ACHN (cell line): ENCODE measurements at regions not wholly inside any gene's neighbourhood (a gene's known extent, or its start where the extent isn't known, plus 50 kb on each side); places are given as distances from the start of the nearest gene placed in this dataset.
"Not testable (repeated sequence)": the region's sequence is repeated elsewhere in the genome, so short reads cannot be mapped to it uniquely, and the experiment has no call there.

Experiments used
- DNase-seq: peaks from one replicate; pipeline ENCODE4 v3.0.0-alpha.2; 2015
- in situ Hi-C: cut with HindIII; loops from 2 replicates; pipeline ENCODE4 v1.10.0; 2017; ENCODE audit warnings: low sequenced_read_pairs, low pct_ligation_motif_present, low pct_unique_long_range_greater_than_20kb

DNA sequence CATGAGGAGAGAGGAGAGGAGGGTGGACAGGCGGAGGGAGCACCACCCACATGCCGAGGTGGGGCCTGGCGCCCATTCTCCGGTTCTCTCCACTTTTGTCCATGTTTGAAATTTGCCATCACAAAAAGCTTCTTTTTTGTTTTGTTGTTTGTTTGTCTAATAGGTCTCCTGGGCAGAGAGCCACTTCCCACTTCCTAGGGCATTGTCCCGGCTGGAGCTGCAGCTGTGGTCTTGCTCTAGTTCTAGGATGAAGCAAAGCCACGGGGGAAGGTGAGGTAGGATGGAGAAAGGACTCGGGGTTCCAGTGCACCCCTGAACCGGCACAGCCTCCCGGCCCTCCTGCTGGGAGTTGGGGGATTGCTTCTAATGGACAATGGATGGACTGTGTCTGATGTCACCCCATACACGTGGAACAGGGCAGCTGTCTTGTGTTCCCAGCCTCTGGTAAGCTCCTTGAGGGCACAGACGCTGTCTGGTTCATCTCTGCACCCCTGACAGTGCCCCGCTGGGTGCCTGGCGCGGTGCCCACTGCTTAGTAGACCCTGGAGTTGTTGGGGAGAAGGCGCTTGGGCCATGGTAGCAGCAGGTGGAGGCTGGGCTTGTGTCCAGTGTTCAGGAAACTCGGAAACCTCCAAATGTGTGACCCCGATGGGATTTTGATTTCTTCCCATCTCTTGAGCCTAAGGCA, 278.4 kb downstream of the NDUFA10 start:
- in situ Hi-C loops, result no loop called here
- DNase-seq, result no peak

DNA sequence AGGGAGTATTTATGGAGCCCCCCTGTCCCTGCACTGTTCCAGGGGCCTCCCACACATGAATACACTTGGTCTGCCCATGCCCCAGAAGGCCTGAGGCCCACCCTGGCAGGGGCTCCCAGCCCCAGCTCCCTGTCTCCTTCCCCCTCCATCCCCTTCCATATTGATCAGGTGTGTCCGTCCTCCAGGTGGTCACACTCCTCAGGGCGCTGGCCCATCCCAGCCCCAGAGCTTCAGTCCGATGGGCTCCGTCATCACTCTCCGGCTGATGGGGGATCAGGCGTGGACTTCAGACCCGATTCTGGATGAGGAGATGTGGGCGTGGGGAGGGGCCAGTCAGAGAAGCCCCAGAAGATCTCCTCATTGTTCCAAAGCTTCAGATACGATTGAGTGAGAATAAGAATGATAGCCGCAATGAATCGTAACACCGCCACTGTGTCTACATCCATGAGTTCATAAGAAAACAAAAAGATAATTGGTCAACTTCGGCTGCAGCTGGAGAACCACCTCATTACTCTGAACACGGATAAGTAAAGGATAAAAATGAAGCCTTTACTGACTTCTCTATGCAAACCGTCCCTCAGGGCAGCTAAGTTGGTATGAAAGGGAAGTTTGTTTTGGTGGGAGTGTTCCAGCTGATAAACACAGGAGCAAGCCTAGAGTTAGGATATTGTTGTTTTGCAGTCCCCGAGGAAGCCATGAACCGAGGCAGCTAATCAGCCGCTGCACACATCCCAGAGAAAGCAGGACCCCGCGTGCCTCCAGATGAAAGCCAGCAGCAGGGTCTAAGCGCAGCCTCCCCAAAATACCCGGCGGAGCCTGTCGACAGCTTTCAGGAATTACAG, 279.5 kb downstream of the NDUFA10 start:
- in situ Hi-C loops, result no loop called here
- DNase-seq, result no peak

DNA sequence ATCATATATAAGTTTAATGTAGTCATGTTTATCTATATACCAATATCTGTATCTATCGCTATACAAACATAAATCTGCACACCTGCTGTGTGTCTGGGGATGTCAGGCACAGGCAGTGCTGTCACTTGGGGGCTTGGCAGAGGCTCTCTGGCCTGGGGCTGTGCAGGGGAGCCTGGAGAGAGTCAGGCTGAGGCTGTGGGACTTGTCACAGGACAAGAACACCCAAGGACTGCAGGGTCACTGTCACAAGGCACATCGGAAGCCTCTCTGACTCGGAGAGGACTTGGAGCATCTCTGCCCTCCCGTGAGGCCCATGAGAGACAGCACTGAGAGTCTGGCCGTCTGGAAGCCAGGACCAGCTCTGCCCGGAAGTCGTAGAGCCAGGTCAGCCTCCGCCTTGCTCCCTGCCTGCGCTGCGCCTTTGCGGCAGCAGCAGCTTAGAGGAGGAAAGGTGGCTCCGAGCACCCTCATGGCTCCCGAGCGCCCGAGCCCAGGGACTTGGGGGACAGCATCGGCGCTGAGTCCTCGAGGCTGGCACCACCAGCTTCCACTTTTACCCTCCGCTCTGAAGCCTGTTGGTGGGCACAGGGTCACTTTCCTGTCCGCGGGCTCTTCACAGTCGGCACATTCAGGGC, 280.3 kb downstream of the NDUFA10 start:
- in situ Hi-C loops, result no loop called here
- no peak for DNase-seq

DNA sequence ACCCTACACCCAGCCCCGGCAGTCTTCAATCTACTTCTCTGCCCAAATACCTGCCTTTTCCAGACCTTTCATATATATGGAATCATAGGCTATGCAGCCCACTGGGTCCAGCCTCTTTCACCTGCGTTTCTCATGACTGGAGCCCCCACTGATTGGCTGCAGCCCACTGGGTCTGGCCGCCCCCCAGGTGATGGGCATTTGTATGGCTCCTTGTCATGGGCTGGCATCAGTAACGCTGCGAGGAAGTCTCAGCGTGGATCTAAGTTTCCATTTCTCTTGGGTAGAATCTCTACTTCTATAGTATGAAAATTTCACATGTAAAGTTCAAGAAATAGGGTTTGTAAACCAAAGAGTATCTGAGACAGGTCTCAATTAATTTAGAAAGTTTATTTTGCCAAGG, 281.9 kb downstream of the NDUFA10 start:
- in situ Hi-C loops, result no loop called here
- no peak for DNase-seq

DNA sequence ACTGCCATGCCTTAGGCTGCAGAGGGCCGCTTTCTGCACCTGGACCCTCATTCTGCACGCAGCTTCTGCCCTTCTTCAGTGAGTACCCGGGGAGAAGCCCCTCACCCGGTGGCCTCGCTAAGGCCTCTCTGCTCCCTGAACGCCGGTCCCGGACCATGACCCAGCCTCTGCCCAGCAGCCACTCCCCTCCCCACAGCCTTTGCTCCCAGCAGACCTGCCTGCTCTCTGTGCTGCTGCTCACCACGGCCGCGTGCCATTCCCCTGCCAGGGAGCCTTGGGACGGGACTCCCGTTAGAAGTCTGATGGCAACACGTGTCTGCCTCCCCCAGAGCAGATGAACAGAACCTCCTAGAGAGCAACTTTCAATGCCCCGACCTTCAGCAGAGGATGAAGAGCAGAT, 282.8 kb downstream of the NDUFA10 start:
- in situ Hi-C loops, result no loop called here
- no peak for DNase-seq

DNA sequence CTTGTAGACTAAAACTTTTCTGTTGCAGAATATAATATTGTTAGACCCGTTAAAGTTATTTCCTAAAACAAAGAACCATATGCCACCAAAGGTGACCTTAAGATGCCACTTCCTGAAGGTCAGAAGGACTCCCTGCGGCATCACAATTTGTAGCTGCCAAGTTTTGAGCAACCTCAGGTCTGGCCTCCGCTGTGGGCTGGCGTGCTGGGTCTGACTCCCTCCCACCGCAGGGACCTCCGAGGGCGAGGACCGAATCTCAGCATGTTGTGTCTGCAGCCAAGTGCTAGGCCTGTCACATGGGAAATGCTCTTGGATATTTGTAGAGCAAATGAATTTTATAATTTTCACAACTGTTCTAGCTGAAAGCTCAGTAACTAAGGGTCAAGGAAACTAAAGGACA, 285.9 kb downstream of the NDUFA10 start:
- in situ Hi-C loops, result no loop called here
- no peak for DNase-seq

DNA sequence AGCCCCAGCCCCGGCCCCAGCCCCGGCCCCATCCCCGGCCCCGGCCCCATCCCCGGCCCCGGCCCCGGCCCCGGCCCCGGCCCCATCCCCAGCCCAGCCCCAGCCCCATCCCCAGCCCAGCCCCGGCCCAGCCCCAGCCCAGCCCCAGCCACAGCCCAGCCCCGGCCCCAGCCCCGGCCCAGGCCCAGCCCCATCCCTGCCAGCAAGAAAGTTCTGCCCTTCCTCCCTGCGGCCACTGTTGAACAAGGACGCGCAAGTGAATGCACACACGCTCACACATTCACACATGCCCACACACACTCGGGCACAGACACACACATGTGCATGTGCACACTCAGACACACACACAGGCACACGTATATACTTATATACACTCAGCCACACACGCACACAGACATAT, 287.0 kb downstream of the NDUFA10 start:
- DNase-seq, result no peak
- in situ Hi-C loops, result no loop called here

DNA sequence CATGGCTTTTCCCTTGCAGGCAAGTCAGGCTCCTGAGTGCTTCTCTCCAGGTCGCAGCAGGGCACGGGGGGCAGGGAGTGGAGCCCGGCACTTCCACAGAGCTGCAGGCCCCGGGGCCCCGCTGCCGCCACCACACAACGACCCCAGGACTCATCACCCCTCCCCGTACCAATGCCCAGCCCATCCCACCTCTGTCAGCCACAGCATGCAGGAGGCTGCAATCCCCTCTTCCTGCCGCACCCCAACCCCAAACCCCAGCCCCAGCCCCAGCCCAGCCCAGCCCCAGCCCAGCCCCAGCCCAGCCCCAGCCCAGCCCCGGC, 288.0 kb downstream of the NDUFA10 start:
- in situ Hi-C loops, result no loop called here
- no peak for DNase-seq

DNA sequence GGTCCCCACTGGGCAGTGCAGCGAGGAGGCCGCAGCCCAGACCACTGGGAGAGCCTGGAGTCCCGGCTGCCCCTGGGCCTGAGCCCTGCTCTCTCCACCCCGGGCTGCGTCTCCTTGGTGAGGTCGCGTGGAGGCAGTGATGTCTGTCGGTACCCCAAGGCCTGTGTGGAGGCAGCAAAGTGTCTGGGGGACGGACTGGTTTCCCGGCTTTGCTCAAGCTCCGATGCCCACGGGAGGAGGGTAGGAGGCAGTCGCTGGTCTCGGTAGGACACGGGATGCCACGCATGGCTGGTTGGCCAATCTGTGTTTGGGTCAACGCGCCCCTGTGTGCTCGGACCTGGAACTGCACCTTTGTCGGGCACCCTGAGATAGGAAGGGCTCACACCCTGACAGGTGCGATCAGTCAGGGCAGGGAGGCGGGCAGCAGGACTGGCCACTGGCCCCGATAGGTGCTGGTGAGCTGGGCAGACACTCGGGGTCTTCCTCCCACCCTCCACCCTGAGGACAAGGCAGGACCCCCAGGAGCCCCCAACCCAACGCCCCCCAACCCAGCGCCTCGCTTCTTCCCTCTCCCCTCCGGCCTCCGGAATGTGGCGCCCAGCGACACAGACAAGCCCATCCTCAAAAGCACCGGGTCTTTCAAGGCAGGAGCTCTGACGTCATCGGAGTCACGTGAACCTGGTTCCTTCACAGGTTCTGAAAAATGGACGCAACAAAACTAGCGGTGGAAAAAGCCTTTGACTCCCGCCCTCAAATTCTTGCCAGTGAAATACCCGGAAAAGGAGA, 288.6 kb downstream of the NDUFA10 start:
- DNase-seq, result no peak
- in situ Hi-C loops, result no loop called here

DNA sequence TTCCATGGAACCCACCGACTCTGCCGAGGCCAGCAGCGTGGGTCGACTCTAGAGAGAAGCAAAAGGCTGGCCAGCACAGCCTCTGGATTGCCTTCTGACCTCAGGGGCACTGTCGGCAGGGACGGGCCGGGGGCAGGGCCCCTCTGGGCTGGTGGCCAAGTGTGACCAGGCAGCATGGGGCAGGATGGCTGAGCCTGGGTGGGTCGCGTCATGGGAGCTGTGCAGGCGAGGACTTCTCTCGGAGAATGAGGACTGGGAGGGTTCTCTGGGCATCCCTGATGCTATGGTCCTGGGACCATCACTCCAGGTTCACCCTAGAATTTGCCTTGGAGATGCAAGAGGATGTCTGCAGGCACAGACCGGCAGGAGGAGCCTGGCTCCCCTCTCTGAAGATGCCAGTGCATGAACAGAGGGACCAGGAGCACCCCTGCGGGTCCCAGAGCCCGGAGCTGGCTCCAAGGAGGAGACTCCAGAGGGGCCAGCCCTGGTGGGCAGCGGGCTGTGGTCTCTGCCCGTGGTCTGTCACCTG, 289.2 kb downstream of the NDUFA10 start:
- in situ Hi-C loops, result no loop called here
- DNase-seq, result no peak

DNA sequence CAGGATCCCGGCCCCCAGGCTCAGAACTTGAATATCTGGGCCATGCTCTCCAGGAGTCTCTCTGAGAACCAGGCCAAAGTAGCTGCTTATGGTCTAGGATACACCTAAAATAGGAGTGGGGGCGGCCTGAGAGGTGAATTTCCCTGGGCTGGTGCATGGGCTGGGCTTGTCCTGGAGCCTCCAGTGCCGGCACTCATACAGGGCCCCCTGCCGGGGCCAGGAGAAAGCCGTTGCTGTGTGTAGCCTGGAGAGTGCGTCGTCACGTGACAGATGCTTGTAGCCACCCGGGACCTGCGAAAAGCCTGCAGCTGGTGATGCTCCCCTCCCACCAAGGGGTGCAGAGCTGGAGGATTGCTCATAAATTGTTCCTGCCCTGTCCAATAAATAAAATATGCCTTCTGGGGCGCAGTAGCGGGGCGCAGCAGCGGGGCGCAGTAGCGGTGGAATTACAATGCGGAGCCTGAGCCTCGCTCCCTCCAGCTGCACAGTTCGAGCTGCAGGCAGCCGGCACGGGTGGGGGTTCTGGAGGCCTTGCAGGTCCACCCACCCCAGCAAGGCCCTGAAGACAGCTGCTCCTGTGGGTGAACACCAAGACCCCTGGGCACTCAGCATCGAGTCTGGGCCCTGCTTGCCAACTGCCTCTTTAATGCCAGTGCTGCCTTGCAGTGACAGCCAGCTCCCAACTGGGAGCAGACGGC, 289.9 kb downstream of the NDUFA10 start:
- no peak for DNase-seq
- in situ Hi-C loops, result no loop called here

DNA sequence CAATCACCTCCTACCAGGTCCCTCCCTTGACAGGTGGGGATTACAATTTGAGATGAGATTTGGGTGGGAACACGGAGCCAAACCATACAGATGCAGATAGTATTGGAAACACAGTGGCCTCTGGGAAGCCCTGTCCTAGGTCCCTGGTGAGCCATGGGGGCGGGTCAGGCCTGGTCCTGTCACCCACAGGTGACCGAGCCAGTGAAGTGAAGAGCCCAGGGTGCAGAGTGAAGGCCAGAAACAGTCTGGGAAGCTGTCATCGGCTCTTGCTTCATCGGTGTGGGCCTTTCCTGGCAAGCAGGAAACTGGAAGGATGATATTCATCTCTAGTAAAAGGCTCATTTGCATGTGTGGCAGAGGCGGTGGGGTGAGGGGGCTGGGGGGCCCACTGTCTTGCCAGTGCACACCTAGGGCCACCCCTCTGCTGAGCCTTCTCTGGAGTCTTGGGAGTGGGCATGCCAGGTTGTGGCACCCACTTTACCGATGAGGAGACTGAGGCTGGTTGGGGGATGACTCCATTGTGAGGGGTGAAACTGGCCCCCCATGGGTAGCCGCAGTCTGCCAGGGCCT, 290.6 kb downstream of the NDUFA10 start:
- DNase-seq, result no peak
- in situ Hi-C loops, result no loop called here

DNA sequence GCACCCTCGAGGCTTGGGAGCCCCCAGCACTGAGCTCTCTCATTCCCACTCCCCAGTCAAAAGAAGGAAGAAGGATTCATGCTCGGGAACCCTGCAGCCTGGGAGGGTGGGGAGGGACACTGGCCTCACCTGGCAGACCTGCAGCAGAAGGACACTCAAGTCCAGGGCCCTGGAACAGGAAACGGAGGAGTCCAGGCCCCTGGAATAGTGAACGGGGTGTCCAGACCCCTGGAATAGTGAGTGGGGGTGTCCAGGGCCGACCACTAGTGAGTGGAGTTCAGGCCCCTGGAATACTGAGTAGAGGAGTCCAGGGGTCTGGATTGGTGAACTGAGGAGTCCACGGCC, 292.5 kb downstream of the NDUFA10 start:
- in situ Hi-C loops, result no loop called here
- no peak for DNase-seq

DNA sequence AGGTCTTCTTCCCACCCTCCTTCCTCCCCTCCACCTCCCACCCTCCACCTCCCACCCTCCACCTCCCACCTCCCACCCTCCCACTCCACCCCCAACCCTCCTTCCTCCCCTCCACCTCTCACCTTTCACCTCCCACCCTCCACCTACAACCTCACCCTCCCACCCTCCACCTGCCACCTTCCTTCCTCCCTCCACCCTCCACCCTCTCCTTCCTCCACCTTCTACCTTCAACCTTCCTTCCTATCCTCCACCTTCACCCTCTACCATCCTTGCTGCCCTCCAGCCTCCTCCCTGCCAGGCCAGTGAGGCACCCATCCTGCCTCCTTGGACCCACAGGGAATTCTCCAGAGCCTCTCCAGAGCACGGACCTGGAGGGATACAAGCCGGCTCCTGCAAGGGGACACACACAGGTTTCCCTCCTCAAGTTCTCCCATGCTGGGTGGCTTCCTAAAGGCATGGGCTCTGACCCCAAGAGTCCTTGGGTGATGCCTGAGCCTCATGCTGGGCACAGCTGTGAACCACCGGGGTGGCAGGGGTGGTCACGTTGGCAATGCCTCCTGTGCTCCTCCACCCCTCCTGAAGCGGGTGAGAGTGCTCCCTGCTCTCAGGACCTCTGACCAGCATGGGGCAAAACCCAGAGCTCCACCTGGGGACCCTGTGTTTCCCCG, 293.0 kb downstream of the NDUFA10 start:
- DNase-seq, result no peak
- in situ Hi-C loops, result no loop called here

DNA sequence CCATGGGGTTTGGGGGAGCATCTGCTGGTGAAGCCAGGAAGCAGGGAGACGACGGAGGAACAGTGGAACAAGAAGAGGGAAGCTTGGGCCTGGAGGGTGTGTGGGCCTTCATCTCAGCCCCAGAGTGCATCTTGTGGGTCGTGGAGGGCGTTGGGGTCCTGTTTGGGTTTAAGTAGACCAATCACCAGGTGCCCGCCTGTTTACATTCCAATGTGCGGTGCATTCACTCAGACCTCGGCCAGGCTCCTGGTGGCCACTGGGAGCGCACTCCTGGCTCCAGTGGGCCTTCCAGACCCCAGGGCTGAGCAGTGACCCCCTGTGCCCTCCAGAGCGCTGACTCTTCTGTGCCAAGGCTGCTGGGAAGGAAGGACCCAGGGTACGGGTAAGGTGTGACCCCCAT, 293.7 kb downstream of the NDUFA10 start:
- no peak for DNase-seq
- in situ Hi-C loops, result no loop called here

DNA sequence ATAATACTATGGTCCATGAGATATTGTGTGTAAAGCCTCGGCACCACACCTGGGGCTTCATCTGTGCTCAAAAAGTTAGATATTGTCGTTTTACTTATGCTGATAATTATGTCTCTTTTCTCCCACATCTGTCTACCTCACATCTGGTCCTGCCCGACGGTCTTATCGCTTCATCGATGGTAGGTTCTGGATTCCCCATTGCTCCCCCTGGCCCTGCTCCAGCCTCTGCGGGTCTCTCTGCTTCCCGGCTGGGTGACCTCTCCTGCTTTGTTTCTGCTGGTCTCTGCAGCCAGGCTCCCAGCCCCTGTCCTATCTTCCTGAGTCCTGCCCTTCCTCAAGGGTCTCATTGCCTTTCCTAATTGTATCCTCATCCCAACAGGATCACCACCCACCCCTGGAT, 294.2 kb downstream of the NDUFA10 start:
- DNase-seq, result no peak
- in situ Hi-C loops, result no loop called here

DNA sequence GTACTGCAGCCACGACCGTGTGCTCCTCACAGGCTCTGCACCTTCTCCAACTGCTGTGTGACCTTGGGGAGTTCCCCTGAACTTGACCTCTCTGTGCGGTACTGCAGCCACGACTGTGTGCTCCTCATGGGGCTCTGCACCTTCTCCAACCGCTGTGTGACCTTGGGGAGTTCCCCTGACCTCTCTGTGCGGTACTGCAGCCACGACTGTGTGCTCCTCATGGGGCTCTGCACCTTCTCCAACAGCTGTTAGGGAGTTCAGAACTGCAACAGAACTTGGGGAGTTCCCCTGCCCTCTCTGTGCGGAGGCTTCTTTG, 294.6 kb downstream of the NDUFA10 start:
- DNase-seq, in situ Hi-C loops: not testable (repeated sequence)
